GM11168 (cell line): ENCODE measurements at regions not wholly inside any gene's neighbourhood (a gene's known extent, or its start where the extent isn't known, plus 50 kb on each side); places are given as distances from the start of the nearest gene placed in this dataset.
"Not testable (repeated sequence)": the region's sequence is repeated elsewhere in the genome, so short reads cannot be mapped to it uniquely, and the experiment has no call there.

ENCODE experiments used
- in situ Hi-C: fragments of 300-500 bp; cut with MboI; formaldehyde crosslinking; loops from one replicate; pipeline ENCODE4 v1.12.0; 2022; ENCODE audit warnings: low sequenced_read_pairs; ENCODE audit not compliant: unreplicated experiment

- in situ Hi-C loops, result no loop called here
These were observed 74.8 kb upstream of the SLC24A3 start for GRCh38 chr20:19137641-19138040.

DNA sequence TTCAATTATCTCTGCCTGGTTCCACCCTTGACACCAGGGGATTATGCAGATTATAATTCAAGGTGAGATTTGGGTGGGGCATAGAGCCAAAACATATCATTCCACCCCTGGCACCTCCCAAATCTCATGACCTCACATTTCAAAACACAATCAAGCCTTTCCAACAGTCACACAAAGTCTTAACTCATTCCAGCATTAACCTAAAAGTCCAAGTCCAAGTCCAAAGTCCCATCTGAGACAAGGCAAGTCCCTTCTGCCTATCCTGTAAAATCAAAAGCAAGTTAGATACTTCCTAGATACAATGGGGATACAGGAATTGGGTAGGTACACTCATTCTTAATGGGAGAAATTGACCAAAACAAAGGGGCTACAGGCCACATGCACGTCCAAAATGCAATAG, 73.7 kb upstream of the SLC24A3 start:
- in situ Hi-C loops, result no loop called here

DNA sequence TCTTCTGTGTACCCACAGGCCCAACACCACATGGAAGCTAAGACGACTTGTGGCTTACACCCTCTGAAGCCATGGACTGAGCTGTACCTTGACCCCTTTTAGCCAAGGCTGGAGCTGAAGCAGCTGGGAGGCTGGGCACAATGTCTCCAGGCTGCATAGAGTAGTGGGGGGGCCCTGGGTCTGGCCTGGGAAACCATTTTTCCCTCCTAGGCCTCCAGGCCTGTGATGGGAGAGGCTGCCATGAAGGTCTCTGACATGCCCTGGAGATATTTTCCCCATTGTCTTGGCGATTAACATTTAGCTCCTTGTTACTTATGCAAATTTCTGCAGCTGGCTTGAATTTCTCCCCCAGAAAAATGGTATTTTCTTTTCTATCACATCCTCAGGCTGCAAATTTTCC, 72.9 kb upstream of the SLC24A3 start:
- in situ Hi-C loops, result not testable (repeated sequence)

- in situ Hi-C loops, result no loop called here
These were observed 70.4 kb upstream of the SLC24A3 start for GRCh38 chr20:19141998-19142397.

DNA sequence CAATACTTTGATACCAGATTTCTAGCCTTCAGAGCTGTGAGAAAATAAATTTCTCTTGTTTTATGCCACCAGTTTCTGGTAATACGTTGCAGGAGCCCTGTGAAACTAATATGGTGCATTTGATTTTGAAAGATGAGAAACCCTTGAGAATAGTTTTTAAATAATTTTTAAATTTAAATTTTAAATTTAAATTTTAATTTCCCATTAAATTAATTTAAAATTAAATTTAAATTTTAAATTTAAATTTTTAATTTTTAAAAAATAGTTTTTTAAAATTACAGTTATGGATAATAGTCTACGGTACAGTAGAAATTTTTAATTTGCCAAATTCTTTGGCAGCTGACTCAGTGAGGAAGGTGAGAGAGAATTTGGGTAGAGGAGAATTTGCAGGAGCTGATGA, 68.6 kb upstream of the SLC24A3 start:
- in situ Hi-C loops, result no loop called here

DNA sequence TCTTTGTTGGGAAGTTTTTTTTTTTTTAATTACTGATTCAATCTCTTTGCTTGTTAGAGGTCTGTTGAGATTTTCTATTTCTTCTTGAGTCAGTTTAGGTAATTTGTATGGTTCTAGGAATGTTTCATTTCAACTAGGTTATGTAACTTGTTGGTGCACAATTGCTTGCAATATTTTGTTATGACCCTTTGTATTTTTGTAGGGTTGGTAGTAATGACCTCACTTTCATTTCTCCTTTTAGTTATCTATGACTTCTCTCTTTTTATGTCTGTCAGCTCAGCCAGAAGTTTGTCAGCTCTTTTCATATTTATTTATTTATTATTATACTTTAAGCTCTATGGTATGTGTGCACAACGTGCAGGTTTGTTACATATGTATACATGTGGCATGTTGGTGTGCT, 51.1 kb upstream of the SLC24A3 start:
- in situ Hi-C loops, result no loop called here
